GM23338 (cell line): ENCODE measurements at regions not wholly inside any gene's neighbourhood (a gene's known extent, or its start where the extent isn't known, plus 50 kb on each side); places are given as distances from the start of the nearest gene placed in this dataset.

ENCODE experiments used
- CREB1 ChIP-seq: fragments of 250-450 bp; sonication (Bioruptor Pico); IDR thresholded peaks from 2 replicates; pipeline ENCODE4 v1.5.0; 2020; ENCODE audit warnings: low read depth, mild to moderate bottlenecking, moderate library complexity
- CTCF ChIP-seq, 2 experiments: fragments of 200-600 bp in 1 of 2; sonication (generic) in 1 of 2; conservative IDR thresholded peaks; 2 replicates each; pipeline versions ENCODE4 v1.5.1 to v1.6.1; 2016 to 2017; ENCODE audit warnings: antibody characterized with exemption in 2 of 2, low read depth in 2 of 2, mild to moderate bottlenecking in 2 of 2, moderate library complexity in 1 of 2
- EZH2 ChIP-seq: fragments of 200-600 bp; sonication (generic); IDR thresholded peaks from one replicate; pipeline ENCODE4 v1.8.0; 2017; ENCODE audit warnings: antibody characterized with exemption, mild to moderate bottlenecking, low read depth; ENCODE audit not compliant: unreplicated experiment
- EZH2phosphoT487 ChIP-seq: fragments of 200-600 bp; sonication (generic); IDR thresholded peaks from one replicate; pipeline ENCODE4 v1.8.1; 2018; ENCODE audit warnings: antibody characterized with exemption; ENCODE audit not compliant: unreplicated experiment
- JUNB ChIP-seq: IDR thresholded peaks from one replicate; pipeline ENCODE4 v1.6.1; 2016; ENCODE audit warnings: antibody characterized with exemption; ENCODE audit not compliant: unreplicated experiment
- POLR2AphosphoS5 ChIP-seq: IDR thresholded peaks from 2 replicates; pipeline ENCODE4 v1.6.1; 2016; ENCODE audit warnings: antibody characterized with exemption, low read depth
- REST ChIP-seq: IDR thresholded peaks from one replicate; pipeline ENCODE4 v1.6.1; 2018; ENCODE audit warnings: antibody characterized with exemption; ENCODE audit not compliant: unreplicated experiment
- ZNF462 ChIP-seq: fragments of 250-450 bp; sonication (Bioruptor Pico); IDR thresholded peaks from 2 replicates; pipeline ENCODE4 v1.5.0; 2020; ENCODE audit warnings: mild to moderate bottlenecking, moderate library complexity

GRCh38 chr22:26769663-26770062, 112.3 kb downstream of the MIAT start:
- TF ChIP-seq CTCF (conservative IDR thresholded peaks at IDR 0.05; ENCODE audit: low read depth in 2 of 2) (no peak), CREB1 (CRISPR knock-in tag) (no peak), EZH2 (no peak), JUNB (no peak), POLR2AphosphoS5 (no peak), REST (no peak), EZH2phosphoT487 (no peak), ZNF462 (no peak)
